Right ventricle myocardium inferior (tissue), 1 donor: ENCODE measurements at regions not wholly inside any gene's neighbourhood (a gene's known extent, or its start where the extent isn't known, plus 50 kb on each side); places are given as distances from the start of the nearest gene placed in this dataset.

Experiments used
- ATAC-seq: fragments of 200-7000 bp; cut with Tn5 transposase; one replicate; pipeline ENCODE4 v1.9.1; 2020; ENCODE audit warnings: mild to moderate bottlenecking, moderate library complexity
- DNase-seq: peaks from one replicate; pipeline ENCODE4 v3.0.0; 2021; ENCODE audit errors: missing footprints
- intact Hi-C: fragments of 100-400 bp; cut with DNase I; formaldehyde crosslinking; loops from one replicate; pipeline ENCODE4 v1.11.0; 2022
- donor health status: DM: no; HTN: yes; CAD: no; lungs with severe emphysema.

DNA sequence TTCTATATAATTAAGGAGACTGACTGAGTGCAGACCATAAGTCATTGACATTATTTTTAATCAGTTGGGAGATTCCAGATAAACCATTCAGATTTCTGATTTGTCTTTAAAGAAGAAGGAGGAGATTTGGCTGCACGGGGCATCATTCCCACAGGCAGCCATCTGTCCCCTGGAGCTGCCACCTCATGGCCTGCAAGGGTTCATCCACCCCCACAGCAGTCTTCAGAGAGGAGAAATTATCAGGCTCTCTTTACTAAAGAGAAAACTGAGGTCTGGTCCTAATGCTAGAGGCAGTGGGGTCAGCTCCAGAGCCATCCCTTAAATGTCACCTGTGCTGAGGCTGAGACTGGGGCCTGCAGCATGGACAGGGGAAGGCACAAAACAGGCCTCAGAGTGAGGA lies 501.3 kb upstream of the SULF2 start:
- DNase-seq, result no peak
- intact Hi-C loops, result no loop called here
- no peak for ATAC-seq

DNA sequence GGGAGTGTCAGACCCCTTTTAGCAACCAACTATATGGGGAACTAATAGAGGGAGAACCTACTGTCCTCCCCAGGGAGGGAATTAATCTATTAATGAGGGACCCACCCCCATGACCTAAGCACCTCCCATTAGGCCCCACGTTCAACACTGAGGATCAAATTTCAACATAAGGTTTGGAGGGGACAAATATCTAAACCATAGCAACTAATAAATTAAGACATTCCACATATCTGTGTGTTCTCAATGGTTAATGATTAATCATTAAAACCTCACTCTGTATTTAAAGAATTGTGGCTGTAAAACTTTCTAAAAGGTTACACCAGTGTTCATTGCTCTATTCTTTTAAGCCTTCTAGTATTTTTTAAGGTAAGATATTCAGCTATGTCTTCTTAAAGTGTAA lies 500.4 kb upstream of the SULF2 start:
- ATAC-seq, result no peak
- intact Hi-C loops, result no loop called here

DNA sequence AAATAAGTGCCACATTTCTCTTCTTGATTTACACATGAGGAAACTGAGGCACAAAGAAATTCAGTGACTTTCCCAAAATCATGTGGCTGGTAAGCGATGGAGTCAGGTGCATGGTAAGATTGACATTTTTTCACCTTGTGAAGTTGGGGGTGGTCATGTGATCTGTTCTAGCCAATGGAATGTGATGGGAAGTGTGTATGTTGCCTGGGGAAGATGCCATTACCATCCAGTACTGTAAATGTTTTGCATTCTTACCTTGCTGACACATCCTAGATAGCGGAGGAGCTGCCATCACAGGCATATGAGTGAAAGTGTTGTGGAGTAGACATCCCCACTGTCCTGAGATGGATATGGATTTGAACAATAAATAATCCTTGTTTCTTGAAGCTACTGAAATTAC lies 499.6 kb upstream of the SULF2 start:
- ATAC-seq, result no peak
- no peak for DNase-seq
- intact Hi-C loops, result no loop called here

More for the DNA sequence above, 500.4 kb upstream of the SULF2 start:
- DNase-seq, result no peak

DNA sequence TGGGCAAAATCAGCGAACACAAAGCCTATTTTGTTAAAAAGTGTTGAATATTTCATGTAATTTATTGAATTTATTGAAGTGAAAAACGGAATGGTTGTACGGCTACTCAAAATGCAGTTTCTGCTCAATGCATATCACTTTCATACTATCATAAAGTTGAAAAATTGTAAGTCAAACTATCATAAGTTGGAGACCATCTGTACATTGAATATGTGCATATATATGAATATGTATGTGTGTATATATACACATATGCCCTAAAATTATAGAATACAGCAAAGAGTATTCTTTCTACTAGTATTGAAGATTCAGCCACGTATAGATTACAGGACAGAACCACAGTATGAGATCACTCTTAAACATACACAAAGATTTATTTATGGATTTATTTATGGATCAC lies 499.0 kb upstream of the SULF2 start:
- no peak for DNase-seq
- intact Hi-C loops, result no loop called here
- no peak for ATAC-seq

DNA sequence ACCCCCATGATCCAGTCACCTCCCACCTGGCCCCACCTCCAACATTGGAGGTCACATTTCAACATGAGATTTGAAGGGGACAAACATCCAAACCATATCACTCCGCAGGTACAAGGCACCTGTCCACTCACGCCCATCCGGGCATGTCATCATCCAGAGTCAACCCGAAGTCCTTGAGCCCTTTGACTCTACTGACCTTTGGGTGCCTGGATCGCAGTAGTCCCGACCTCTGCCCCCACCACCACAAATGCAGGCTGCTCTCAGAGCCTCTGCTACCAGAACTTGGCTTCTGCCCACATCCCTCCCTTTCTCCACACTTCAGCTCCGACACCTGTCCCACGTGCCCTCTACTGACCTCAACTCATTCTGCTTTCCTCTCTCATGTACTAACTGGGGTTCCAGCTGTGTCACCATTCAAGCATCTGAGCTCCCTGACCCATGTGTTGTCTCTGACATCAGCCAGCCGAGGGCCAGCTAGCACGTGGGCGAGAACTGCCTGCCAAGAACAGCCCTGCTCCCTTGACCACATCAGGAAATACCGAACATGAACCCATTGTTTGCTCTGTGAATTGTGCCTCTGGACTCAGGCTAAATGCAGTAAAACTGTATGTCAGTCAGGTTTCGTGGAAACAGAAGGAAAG lies 498.3 kb upstream of the SULF2 start:
- intact Hi-C loops, result no loop called here
- ATAC-seq, result no peak
- no peak for DNase-seq

DNA sequence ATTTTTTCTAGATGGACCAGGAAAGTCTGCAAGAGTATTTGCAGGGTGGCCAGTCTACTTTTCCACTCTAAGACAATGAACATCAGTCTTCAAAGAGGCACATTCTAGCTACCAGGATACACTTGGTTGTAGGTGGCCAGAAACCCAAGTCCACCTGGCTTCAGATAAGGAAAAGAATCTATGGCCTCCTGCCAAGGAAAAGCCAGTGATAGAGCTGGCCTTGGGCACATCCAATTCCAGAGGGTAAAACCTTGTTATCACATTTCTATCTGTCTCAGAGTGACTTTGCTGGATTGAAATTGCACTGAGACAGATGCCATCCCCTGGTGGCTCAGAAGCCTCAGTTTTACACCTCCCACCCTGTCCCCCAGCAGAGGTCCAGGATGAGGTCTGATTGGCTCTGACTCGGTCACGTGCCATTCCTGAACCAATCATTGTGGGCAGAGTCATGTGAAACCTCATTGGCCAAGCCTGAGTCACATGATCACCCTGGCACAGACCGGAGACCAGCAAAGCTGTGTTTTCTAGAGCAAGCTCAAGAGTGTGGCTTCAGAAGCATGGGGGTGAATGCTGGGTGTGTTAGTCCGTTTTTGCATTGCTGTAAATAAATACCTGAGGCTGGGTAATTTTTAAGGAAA lies 497.4 kb upstream of the SULF2 start:
- intact Hi-C loops, result no loop called here
- no peak for DNase-seq
- no peak for ATAC-seq

DNA sequence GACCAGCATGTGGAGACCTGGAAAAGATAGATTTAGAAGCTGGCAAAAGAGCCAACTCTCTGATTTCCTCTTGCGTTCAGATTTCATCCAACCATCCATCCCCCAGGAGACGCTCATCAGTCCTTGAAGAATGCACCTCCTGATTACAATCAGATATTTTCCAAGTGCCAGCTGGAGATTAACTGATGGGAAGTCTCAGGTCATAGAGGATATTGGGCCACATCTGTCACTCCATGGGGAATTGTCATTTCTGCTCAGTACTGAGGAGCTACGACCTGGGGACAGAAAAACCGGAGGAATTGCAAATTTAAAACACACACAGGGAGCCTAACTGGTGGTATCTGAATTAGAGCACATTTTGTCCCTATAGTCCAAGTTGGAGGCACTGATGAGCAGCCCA lies 496.2 kb upstream of the SULF2 start:
- ATAC-seq, result no peak
- intact Hi-C loops, result no loop called here

DNA sequence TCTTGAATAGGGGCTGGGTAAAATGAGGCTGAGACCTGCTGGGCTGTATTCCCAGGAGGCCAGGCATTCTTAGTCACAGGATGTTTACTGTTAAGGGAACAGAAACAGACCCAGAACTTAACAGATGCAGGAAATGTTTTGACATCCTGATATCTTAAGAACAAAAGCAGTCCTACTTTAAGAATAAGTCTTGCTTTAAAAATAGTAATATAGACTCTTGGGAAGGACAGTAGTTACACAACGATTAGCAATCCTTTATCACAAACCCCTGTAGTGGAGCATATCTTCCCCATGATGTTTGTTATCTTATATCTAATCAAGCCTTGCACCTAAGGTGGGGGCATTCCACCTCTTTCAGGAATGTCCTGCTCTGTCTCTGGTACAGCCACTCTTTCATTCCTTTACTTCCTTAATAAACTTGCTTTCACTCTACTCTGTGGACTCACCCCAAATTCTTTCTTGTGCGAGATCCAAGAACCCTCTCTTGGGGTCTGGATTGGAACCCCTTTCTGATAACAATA lies 493.7 kb upstream of the SULF2 start:
- intact Hi-C loops, result no loop called here
- DNase-seq (no peak), ATAC-seq (no peak)

More for the DNA sequence above, 496.2 kb upstream of the SULF2 start:
- no peak for DNase-seq

DNA sequence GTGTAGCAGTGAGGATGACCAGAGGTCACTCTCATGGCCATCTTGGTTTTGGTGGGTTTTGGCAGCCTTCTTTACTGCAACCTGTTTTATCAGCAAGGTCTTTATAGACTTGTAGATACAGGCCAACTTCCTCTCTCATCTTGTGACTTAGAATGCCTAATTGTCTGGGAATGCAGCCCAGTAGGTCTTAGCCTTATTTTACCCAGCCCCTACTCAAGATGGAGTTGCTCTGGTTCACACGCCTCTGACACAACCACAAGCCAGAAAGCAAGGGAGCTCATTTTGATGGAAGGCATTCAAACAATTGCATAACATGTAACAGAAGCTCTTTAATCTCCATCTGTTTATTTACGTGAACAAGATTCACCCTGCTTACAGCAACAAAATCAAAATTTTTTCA lies 492.0 kb upstream of the SULF2 start:
- intact Hi-C loops, result no loop called here
- ATAC-seq, result no peak
- DNase-seq, result no peak

DNA sequence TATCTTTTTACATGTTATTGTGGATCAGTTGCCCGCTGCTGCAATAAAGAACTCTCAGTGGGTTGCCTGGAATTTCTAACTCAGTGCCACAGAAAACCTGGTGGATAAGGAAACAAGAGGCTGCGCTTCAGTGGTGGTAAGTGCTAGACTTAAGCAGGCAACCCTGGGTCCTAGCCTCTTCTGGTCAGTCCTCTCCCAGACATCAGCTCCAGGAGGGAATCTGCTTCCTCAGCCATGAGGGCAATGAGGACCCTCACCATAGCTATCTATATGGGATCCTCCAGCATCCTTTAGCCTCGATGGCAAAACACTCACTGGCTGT lies 490.7 kb upstream of the SULF2 start:
- no peak for ATAC-seq
- intact Hi-C loops, result no loop called here
- no peak for DNase-seq

DNA sequence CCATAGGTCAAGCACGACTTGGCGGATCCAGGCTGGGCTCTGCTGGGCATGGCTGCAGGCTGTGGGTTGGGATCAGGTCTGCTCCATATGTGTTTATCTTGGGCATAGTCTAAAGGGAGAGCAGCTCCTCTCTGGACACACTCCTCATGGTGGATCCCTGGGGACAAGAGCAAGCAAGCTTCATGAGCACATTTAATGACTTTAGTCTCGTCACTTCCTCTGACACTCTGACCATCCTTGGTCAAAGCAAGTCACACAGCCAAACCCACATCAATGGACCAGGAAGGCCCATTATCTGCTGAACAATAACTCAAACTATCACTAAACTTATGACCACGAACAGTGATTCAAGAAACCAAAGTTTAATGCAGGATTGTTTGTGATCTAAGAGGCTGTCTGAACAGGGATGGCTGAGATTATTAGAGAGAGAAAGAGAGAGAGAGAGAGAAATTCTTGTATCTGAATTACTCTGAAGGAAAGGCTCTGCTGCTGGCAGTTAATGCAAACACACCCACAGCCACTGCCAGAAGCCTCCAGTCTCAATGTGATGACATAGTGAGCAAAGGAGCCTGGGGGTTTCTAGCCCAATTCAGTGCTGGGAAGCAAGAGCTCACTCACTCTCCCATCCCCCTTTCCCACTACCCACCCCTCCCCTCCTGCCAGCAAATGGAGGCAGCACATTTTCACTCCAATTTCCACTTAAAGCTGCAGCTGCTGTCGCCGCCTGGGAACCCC lies 490.2 kb upstream of the SULF2 start:
- intact Hi-C loops, result no loop called here
- ATAC-seq (no peak), DNase-seq (no peak)

DNA sequence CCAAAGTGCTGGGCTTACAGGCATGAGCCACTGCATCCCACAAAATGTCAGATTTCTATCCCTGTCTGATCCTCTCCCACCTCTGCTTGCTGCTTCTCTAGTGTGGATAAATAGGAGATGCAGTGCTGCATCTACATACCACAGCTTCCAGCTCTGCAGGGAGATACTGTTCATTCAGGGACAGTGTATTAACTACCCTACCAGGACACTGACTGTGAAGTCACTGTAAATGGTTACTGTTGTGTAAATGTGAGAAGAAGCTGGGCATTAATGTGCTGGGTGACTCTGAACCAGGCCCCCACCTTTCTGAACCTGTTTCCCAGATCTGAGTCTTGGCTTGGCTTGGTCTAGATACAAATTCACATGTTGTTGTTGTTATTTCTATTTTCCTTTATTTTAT lies 488.6 kb upstream of the SULF2 start:
- no peak for DNase-seq
- intact Hi-C loops, result no loop called here
- no peak for ATAC-seq

DNA sequence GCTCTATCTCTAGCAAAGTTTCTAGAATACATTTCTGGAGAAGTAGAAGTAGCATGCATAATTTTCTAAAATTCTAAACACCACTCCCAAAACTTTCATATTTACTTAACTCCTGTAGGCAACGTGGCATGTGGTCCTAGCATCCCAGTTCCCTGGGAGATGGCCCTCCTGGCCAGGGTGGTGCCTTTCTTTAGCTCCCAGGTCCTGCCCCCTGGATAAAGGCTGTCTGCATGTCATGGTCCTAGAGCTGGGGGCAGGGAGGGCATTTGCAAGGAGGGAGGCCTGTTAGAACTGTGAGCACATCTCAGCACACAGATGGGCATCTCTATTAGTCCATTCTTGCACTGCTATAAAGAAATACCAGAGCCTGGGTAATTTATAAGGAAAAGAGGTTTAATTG lies 485.6 kb upstream of the SULF2 start:
- intact Hi-C loops, result no loop called here
- ATAC-seq, result no peak

DNA sequence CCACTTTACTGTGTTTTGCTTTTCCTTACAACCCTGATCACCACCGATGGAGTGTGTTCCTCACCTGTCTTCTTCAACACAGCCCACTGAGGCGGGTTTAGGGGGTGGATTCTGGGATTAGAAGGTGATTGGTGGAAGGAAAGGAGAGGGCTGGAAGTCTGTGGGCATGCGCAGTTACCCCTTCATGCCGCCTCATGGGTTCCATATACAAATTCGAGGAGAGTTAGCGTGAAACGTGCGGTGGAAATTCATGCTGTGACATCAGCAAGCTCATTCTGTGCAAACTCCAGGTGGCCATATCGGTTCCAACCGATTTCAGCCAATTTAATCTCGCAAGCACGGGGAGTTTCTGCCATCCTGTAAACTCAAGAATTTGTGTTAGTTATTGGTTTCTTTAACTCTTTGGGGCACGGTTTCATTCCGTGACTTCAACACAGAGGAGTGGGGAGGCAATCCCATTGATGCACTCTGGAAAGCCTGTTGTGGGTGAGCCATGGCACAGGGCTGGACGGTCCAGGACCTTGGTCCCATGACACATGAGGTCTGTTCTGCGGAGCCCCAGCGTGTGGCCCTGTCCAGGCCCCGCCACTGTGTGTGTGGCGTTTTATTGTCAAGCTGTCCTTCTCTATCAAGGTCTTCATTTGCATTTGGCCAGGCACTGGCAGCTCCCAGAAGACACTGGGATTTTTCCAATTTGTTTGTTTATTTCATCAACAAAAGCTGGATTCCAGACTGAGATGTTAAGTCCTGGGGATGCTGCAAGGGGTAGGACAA lies 482.8 kb upstream of the SULF2 start:
- intact Hi-C loops, result no loop called here
- DNase-seq, result no peak
- no peak for ATAC-seq

More for the DNA sequence above, 485.6 kb upstream of the SULF2 start:
- no peak for DNase-seq

DNA sequence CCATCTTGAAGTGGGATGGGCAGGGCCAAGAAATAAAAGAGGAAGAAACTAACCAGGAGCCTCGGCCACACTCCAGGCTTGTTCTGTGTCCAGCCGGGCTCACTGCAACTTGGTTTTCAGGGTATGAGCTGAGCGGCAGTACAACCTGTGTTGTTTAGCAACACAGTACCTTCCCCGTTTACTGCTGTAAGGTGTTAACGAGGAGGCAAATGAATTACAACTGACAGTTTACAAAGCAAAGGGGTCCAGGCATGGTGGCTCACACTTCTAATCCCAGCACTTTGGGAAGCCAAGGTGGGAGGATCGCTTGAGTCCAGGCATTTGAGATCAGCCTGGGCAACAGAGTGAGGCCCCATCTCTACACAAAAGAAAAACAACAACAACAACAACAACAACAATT lies 481.3 kb upstream of the SULF2 start:
- intact Hi-C loops, result no loop called here
- DNase-seq, result no peak
- no peak for ATAC-seq

DNA sequence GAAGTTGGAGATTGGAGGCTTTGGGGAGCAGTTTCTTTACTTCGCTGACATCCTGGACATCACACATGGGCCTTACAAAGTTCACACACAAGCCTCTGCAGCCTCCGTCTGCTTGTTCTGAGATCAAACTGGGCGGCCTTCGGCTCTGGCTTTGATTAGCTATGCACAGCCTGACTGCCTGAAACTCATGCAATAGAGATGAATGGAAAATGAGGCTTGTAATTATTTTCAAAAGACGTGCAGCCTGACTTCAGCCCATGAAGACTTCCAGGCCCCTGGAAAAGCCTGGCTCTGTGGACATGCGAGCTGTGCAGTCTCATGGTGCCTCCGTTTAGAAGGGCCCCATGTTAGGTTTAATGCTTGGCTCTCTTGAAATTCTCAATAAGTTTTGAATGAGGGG lies 480.5 kb upstream of the SULF2 start:
- DNase-seq (no peak), ATAC-seq (no peak)
- intact Hi-C loops, result no loop called here

DNA sequence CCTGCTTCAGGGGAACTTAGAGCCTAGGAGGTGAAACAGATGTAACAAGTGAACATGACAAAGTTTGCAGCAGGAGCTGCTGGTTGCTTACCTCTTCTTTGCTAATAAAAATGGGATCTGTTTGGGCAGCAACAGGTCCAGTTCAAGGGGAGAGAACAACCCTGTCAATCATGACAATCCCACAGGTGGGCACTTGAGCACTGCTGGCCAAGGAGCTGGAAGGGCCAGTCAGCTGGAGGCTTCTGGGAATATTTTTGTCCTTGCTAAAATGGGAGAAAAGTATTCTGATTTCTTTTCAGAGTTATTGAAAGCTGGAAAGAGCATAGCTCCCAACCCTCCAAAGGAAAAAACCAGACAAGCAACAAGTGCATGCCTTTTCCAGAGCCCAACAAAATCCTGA lies 477.7 kb upstream of the SULF2 start:
- no peak for ATAC-seq
- DNase-seq, result no peak
- intact Hi-C loops, result no loop called here

DNA sequence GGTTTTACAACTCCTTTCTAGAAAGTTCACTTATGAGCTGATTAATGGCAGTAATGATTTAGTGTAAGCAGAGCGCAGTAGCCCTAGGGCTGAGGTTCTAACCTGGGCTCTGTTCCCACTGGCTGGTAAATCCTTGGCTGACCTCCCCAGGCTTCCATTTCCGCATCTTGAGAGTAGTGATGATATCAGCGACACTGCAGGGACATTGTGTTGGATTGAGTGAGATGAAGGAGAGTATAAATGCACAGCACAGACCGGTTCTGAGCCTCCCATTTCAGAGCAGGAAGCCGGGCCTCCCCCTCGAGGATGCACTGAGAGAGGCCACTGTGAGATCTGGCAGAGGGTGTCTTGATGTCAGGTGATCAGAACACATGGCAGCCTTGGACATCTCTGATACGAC lies 477.2 kb upstream of the SULF2 start:
- DNase-seq, result no peak
- ATAC-seq, result no peak
- intact Hi-C loops, result no loop called here

DNA sequence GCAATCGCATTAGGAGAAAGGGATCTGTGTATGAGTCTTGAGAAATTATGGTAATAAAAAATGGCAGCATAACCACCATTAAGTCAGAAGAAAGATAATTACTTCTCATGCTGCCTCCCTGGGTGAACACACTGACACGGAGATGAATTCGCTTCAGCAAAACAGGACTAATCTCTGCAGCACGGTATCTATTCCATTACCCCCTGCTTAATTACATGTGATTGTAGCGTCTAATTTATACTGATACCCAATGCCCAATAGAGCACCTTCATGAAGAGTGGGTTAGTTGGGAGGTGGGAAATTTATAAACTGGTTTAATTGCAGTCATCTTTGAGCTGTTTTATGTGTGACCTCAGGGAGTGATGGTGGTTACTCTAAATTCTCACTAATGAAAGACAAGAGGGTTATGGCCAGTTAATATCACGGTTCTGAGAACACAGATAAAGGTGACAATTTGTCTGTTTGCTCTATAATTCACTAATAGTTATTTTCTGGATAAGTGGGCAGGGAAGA lies 476.2 kb upstream of the SULF2 start:
- no peak for DNase-seq
- intact Hi-C loops, result no loop called here
- ATAC-seq, result no peak
